ENCODE measurements at regions not wholly inside any gene's neighbourhood (a gene's known extent, or its start where the extent isn't known, plus 50 kb on each side); places are given as distances from the start of the nearest gene placed in this dataset.

- DNase-seq, result no peak
These were observed 97.3 kb upstream of the ADAMTS16 start for GRCh38 chr5:5042806-5043205.

GRCh38 chr5:5043346-5043745 lies 96.8 kb upstream of the ADAMTS16 start:
- no peak for DNase-seq

- no peak for DNase-seq
These were observed 95.8 kb upstream of the ADAMTS16 start for GRCh38 chr5:5044247-5044840.

- no peak for DNase-seq
These were observed 93.2 kb upstream of the ADAMTS16 start for GRCh38 chr5:5046680-5047502.

- no peak for DNase-seq
These were observed 89.3 kb upstream of the ADAMTS16 start for GRCh38 chr5:5050801-5051200.

GRCh38 chr5:5055712-5056111 lies 84.4 kb upstream of the ADAMTS16 start:
- no peak for DNase-seq

- DNase-seq, result no peak
These were observed 78.3 kb upstream of the ADAMTS16 start for GRCh38 chr5:5061836-5062235.

GRCh38 chr5:5062525-5063302 lies 77.4 kb upstream of the ADAMTS16 start:
- DNase-seq, result no peak

- no peak for DNase-seq
These were observed 76.6 kb upstream of the ADAMTS16 start for GRCh38 chr5:5063533-5063953.

- DNase-seq, result no peak
These were observed 74.7 kb upstream of the ADAMTS16 start for GRCh38 chr5:5065472-5065871.

GRCh38 chr5:5066276-5067186 lies 73.6 kb upstream of the ADAMTS16 start:
- DNase-seq, result no peak

GRCh38 chr5:5069851-5070250 lies 70.3 kb upstream of the ADAMTS16 start:
- DNase-seq, result no peak

- no peak for DNase-seq
These were observed 68.6 kb upstream of the ADAMTS16 start for GRCh38 chr5:5071554-5071953.

- no peak for DNase-seq
These were observed 62.9 kb upstream of the ADAMTS16 start for GRCh38 chr5:5077236-5077635.

- no peak for DNase-seq
These were observed 61.9 kb upstream of the ADAMTS16 start for GRCh38 chr5:5078009-5078897.

- no peak for DNase-seq
These were observed 60.3 kb upstream of the ADAMTS16 start for GRCh38 chr5:5079876-5080275.

GRCh38 chr5:5080790-5081189 lies 59.3 kb upstream of the ADAMTS16 start:
- DNase-seq, result no peak

GRCh38 chr5:5085381-5085780 lies 54.7 kb upstream of the ADAMTS16 start:
- no peak for DNase-seq

- no peak for DNase-seq
These were observed 50.1 kb upstream of the ADAMTS16 start for GRCh38 chr5:5089895-5090649.

Data from GF-D8 (cell line).